OCI-LY7 (cell line): ENCODE measurements at regions not wholly inside any gene's neighbourhood (a gene's known extent, or its start where the extent isn't known, plus 50 kb on each side); places are given as distances from the start of the nearest gene placed in this dataset.

Experiments used
- CTCF ChIP-seq: fragments of 200-600 bp; sonication (generic); conservative IDR thresholded peaks from 2 replicates; pipeline ENCODE4 v1.5.1; 2014; ENCODE audit warnings: mild to moderate bottlenecking, antibody characterized with exemption, low read length, moderate library complexity, mixed read lengths
- EZH2phosphoT487 ChIP-seq: fragments of 200-600 bp; sonication (generic); IDR thresholded peaks from 2 replicates; pipeline ENCODE4 v1.6.1; 2018; ENCODE audit warnings: low read depth, borderline replicate concordance, mild to moderate bottlenecking, mixed run types, antibody characterized with exemption, low read length, moderate library complexity, mixed read lengths

DNA sequence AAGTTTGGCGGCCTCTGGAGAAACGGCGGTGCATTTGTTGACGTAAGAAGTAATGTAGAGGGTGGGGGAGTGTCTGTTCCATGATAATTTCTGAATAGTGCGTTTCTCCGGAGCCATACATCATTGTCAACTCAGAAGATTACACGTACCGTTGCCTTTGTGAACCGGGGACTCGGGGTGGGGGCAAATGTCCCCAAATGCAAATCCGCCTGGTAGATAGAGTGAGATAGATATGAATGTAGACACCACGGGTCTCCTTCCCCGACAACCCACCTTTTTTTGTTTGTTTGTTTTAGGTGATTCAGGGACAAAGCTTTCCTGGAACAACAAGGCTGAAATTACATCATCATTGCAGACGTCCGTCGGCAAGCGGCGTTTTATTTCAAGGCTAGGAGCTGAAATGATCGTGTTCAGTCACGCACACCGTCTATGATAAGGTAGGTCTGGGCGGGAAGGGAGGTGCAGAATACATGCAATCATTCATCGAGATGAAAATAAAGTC is 96.0 kb upstream of the PPP2R3B start:
- TF ChIP-seq CTCF (no peak), EZH2phosphoT487 (no peak)
